Keratinocyte (primary cell): ENCODE measurements at regions not wholly inside any gene's neighbourhood (a gene's known extent, or its start where the extent isn't known, plus 50 kb on each side); places are given as distances from the start of the nearest gene placed in this dataset.

Source experiments
- CTCF ChIP-seq, 3 experiments: IDR thresholded peaks in 1 of 3; conservative IDR thresholded peaks in 1 of 3; optimal IDR thresholded peaks in 1 of 3; 2 replicates in 2 of 3; 3 replicates in 1 of 3; pipeline versions ENCODE3 to v1.5.1; 2011; ENCODE audit warnings: low read length in 3 of 3, mild to moderate bottlenecking in 3 of 3, moderate library complexity in 2 of 3, control low read depth in 1 of 3, inconsistent platforms in 1 of 3; ENCODE audit not compliant: insufficient read depth in 2 of 3; ENCODE audit errors: extremely low read depth in 1 of 3
- EZH2 ChIP-seq: IDR thresholded peaks from one replicate; pipeline ENCODE4 v1.6.1; 2012; ENCODE audit warnings: inconsistent platforms, mild to moderate bottlenecking, low read length, moderate library complexity

GRCh38 chr11:112628676-112629075 lies 332.5 kb upstream of the NCAM1 start:
- TF ChIP-seq CTCF (optimal IDR thresholded peaks at IDR 0.05 in 1 of 3, IDR thresholded peaks at IDR 0.05 in 1 of 3, conservative IDR thresholded peaks at IDR 0.05 in 1 of 3; ENCODE audit: extremely low read depth in 1 of 3, insufficient read depth in 2 of 3, low read length in 3 of 3), result no peak
- no peak for TF ChIP-seq EZH2
